ENCODE measurements at regions not wholly inside any gene's neighbourhood (a gene's known extent, or its start where the extent isn't known, plus 50 kb on each side); places are given as distances from the start of the nearest gene placed in this dataset.

- Histone ChIP-seq H4K20me1 (replicated peaks; ENCODE audit: control insufficient read depth, insufficient read depth, low read length) (no peaks in the 10 kb centered on the region), H3K36me3 (ENCODE audit: control insufficient read depth, insufficient read depth, low read length) (no peaks in the 10 kb centered on the region), H2AFZ (ENCODE audit: low read depth, low read length) (no peak overlapping the region), H3K9me3 (replicated peaks; ENCODE audit: control insufficient read depth, insufficient read depth, low read depth, low read length) (no peaks in the 10 kb centered on the region), H3K4me3 (no peak overlapping the region), H3K9me1 (ENCODE audit: control insufficient read depth, insufficient read depth, low read length) (no peaks in the 10 kb centered on the region), H3K4me1 (replicated peaks in 1 of 2; ENCODE audit: control insufficient read depth in 2 of 2, insufficient read depth in 2 of 2, low read length in 2 of 2) (no peaks in the 10 kb centered on the region), H3K79me2 (ENCODE audit: control insufficient read depth, insufficient read depth, low read length) (no peaks in the 10 kb centered on the region), H3K27me3 (ENCODE audit: control insufficient read depth in 2 of 2, insufficient read depth in 2 of 2, low read length in 2 of 2) (no peaks in the 10 kb centered on the region), H3K4me2 (ENCODE audit: insufficient read depth, low read length) (no peak overlapping the region), H3K9ac (ENCODE audit: insufficient read depth in 1 of 2, low read depth in 2 of 2, low read length in 2 of 2) (no peak overlapping the region), H3K27ac (ENCODE audit: extremely low read depth, low read depth, low read length) (no peak overlapping the region)
- POLR2A ChIA-PET: no interaction called here
- DNase-seq (ENCODE audit: extremely low read depth in 1 of 4, low spot score in 3 of 4) (no peak), FAIRE-seq (no peak), ATAC-seq (no peak)
- BruUV-seq (replicated peaks): no TSS peak
- in situ Hi-C loops (cut with MboI): no loop called here
- CTCF ChIA-PET (ENCODE audit: low intra/inter-chr PET ratio): no interaction called here
- TF ChIP-seq, protein P1, sequence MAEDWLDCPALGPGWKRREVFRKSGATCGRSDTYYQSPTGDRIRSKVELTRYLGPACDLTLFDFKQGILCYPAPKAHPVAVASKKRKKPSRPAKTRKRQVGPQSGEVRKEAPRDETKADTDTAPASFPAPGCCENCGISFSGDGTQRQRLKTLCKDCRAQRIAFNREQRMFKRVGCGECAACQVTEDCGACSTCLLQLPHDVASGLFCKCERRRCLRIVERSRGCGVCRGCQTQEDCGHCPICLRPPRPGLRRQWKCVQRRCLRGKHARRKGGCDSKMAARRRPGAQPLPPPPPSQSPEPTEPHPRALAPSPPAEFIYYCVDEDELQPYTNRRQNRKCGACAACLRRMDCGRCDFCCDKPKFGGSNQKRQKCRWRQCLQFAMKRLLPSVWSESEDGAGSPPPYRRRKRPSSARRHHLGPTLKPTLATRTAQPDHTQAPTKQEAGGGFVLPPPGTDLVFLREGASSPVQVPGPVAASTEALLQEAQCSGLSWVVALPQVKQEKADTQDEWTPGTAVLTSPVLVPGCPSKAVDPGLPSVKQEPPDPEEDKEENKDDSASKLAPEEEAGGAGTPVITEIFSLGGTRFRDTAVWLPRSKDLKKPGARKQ (CRISPR knock-in tag; IDR thresholded peaks at IDR 0.05): no peak
- TF ChIP-seq CHD1 (IDR thresholded peaks at IDR 0.05; ENCODE audit: low read length) (no peak), BCLAF1 (IDR thresholded peaks at IDR 0.05; ENCODE audit: borderline replicate concordance in 1 of 2, control insufficient read depth in 1 of 2, low read depth in 2 of 2, low read length in 1 of 2) (no peak), HDAC6 (IDR thresholded peaks at IDR 0.05; ENCODE audit: low read depth, low read length) (no peak), AFF1 (IDR thresholded peaks at IDR 0.05; ENCODE audit: low read depth in 1 of 2, partially characterized antibody in 2 of 2) (no peak), BRD4 (IDR thresholded peaks at IDR 0.05) (no peak), ETV5 (CRISPR knock-in tag; IDR thresholded peaks at IDR 0.05; ENCODE audit: low read depth) (no peak)
- TF ChIP-seq, protein P2, sequence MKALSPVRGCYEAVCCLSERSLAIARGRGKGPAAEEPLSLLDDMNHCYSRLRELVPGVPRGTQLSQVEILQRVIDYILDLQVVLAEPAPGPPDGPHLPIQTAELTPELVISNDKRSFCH (CRISPR knock-in tag; IDR thresholded peaks at IDR 0.05): no peak
- TF ChIP-seq, protein P2 (tag; IDR thresholded peaks at IDR 0.05): no peak
- WGBS (ENCODE audit: insufficient coverage, low coverage, missing lambda C conversion rate): 1% methylated on average over 6 of the region's 6 CpGs
- intact Hi-C loops (cut with micrococcal nuclease): no loop called here
These were observed 320.2 kb upstream of the CLNK start for GRCh38 chr4:11004818-11005217.
